Activated CD4-positive, alpha-beta T cell treated with anti-CD3 and anti-CD28 coated beads for 4 hours (primary cell): ENCODE measurements at regions not wholly inside any gene's neighbourhood (a gene's known extent, or its start where the extent isn't known, plus 50 kb on each side); places are given as distances from the start of the nearest gene placed in this dataset.
"Not testable (repeated sequence)": the region's sequence is repeated elsewhere in the genome, so short reads cannot be mapped to it uniquely, and the experiment has no call there.

Source experiments
- DNase-seq, 2 donors: peaks; one replicate each; pipeline ENCODE4 v3.0.0-alpha.2; 2020

DNA sequence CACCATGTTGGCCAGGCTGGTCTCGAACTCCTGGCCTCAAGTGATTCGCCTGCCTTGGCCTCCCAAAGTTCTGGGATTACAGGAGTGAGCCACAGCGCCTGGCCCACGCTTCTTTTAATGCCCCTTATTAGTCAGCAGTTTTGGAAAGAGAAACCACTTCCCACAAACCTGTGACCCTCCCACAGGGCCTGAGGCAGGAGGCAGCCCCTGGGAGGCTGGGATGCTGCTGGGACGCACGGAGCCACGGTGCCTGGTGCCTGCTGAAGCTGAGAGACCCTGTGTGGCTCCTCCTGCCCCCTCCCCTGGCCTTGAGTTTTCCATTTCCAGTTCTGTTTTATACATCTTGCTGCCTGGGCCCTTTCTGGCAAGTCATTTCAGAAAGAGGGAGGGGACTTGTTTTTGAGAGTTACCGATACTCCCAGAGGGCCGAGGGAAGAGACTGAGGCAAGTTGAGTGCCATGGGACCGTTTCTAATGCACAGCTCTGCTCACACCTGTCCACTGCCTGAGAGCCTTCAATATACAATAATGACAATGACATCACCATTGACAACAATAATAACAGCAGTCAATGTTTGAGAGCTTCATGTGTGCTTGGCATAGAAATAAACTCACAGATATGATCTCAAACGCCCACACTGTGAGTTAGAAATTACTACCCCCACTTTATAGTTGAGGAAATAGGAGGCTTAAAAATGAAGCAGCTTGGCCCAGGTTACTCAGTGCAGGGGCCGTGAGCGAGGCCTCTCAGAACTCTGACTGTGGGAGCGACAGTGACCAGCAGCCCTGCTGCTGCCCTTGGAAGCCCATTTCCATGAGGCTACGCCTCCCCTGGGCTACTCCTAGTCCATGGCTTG lies 78.1 kb upstream of the YWHAQ start:
- DNase-seq: no peak

DNA sequence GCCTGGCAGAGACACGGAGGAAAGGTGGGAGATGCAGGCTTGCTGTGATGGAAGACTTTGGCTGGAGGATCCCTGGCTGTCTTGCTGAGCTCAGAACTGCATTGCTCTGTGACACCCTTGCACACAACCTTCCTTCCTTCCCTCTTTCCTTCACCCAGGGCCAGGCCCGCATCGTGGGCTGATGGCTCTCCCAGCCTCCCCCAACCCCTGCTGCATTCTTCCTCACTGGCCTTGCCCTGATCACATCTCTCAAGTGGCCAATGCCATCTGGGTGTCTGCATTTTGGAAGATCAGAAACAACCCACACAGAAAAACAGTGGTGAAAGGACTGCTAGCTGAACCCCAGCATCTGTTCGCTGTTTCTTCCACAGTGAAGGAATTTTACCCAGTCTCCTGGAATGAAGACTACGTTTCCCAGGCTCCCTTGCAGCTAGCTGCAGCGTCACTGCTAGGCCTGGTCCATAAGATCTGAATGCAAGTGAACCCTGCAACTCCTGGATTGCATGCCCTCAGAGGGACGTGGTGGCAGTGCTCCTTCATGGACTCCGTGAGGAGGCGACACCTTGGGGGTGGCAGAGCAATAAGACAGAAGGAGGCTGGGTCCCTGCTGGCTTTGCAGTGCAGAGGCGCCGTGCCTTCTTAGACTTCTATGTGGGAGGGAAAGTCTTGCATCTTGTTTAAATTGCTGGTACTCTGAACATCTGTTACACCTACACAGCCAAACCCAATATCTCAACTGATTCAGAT lies 78.9 kb upstream of the YWHAQ start:
- DNase-seq: no peak

DNA sequence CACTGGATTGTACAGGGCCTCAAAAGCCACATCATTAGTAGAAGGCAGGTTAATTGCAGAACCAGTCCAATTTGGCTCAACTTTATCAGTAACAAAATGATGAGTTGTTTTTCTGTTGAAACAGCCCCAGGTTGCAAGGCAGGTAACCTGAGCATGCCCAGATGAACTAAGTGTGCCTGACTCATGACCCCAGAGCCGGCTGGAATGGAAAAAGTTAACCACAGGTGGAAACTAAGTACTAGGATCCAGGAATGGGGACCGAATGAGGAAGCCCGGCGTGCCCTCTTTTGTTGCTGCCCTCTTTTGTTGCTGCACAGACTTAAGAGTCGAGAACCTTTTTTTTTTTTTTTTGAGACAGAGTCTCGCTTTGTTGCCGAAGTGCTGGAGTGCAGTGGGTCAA lies 79.5 kb upstream of the YWHAQ start:
- DNase-seq: peak in 1 of 2 donors; percentile 14

DNA sequence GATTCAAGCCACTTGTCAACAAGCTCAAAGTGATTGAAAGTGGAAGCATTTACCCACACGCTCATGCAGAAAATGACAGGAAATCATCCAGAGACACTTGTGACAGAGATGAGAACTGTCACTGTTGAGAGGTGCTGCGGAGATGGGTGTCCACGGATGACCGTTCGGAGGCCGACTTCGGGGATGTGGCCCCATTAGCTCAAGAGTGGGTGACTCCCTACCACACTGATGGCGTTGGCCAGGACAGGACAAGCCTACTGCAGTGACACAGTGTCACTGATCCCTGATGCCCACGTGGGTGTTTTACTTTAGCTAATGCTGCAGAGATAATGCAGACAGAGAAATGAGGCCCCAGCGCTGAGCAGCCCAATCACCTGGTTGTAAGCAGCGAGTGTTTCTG lies 81.5 kb upstream of the YWHAQ start:
- peak in 1 of 2 donors; percentile 33 for DNase-seq

DNA sequence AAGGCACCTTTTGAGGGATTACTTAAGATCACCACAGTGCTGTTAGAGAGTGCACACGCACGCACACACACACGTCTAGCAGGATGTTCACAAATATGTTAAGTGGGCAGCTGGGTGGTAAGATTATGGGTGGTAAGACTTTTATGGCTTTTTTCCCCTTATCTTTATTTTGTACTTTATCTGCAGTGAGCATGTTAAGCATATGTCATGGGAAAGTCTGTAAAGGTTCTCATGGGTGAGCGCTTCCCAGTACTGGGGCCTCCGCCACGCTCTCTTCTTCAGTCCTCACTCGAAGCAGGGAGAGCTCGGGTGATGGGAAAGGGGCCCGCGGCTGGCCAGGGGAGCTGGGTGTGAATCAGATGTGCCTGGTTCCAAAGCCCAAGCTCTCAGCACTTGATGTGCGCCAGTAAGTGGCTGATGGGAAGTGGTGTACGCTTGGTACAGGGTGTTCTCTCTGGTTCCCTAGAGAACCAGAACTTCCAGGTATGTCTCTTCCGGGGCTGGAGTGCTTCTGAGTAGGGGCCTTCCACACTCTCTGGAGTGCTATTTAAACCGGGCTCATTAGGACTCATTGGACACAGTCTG lies 83.9 kb upstream of the YWHAQ start:
- DNase-seq: no peak

DNA sequence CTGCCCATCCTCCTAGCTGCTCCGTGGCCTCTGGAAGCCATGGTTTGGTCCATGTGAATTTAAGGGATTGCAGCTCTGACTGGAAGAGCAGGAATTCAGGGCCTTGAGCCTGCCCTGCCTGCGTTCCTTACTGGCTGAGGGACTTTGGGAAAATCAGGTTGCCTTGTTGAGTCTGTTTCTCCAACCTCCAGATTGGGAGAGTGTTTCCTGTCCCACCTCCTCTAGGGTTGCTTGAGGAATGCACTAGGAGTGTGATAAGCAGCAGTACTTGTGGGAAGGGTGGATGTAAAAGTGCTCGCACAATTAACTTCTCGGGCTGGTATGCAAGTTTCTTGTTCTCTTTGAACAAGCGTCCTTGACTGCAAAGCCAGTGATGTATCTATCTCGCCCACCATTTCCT lies 84.4 kb upstream of the YWHAQ start:
- no peak for DNase-seq

DNA sequence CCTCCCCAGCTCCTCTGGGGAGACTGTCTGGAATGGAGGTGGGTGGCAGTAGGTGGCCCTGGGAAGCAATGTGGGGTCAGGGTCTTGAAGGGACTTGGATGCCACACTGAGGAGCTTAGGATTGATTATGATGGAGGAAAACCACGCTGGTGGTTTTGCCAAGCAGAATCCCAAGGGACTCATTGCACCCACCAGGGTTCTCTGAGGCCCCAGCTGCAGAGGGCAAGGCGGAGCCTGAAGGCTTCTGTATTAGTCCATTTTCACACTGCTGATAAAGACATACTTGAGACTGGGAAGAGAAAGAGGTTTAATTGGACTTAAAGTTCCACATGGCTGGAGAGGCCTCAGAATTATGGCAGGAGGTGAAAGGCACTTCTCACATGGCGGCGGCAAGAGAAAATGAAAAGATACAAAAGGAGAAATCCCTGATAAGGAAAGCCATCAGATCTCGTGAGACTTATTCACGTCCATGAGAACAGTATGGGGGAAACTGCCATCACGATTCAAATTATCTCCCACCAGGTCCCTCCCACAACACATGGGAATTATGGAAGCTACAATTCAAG lies 87.2 kb upstream of the YWHAQ start:
- no peak for DNase-seq

DNA sequence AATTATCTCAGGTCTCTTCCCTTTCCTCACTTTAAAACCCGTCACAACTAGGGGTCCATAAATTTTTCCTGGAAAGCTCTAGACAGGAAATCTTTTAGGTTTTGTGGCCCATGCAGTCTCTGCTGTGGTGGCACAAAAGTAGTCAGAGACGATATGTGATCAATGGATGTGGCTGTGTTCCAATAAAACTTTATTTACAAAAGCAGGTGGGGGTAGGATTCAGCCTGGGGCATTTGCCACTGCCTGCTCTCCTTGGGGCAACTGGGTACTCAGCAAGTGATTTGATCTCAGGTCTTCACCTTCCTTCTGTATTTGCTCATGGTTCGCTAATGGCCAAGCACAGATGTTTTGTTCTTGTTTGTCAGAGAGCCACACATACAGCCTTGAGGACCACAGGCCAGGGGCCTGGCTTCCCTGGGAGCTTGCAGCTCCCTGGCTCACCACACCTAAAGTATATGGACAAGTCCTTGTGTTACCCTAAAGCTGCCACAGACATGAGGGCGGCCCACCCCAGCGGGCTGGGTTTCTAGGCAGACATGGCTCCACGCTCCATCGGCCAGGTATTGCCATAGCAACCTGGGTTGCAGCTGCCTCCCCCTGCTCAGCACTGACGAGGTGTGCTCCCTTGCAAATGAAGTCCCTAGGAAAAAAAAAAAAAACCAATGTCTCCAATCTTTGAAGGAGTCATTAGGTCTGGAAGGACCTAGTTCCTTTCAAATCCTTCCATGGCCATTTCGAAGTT lies 89.7 kb upstream of the YWHAQ start:
- no peak for DNase-seq

DNA sequence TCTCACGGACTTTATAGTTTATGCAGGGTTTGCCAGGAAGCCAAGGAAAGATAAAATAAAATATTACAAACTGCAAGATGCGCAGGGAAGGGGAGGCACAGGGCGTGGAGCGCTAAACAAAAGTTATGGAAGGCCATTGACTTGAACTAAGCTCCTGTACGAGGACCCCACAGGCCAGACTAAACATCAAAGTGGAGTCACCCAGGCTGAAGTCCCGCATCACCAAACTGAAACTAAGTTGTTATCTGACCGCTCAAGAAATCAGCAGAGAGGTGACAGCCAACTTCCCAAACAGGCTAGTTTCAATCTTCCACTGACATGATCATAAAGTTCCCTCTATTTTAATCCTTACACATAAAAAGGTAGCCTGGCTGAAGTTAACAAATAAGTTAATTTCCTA lies 90.5 kb upstream of the YWHAQ start:
- DNase-seq: no peak

DNA sequence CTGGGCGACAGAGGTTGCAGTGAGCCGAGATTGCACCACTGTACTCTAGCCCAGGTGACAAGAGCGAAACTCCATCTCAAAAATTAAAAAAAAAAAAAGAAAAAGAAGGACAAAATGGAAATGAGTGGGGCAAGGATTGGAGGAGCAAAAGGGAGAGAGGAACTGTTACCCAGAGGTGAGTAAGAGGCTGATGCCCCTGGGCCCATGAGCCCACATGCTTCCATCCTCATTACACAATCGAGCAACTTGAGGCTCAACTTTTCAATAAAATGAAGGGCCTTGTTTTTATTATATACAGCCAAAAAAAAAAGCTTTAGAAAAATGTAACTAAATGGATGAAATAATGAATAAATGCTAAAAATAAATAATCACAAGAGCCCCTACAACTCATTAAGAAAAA lies 91.7 kb upstream of the YWHAQ start:
- no peak for DNase-seq

DNA sequence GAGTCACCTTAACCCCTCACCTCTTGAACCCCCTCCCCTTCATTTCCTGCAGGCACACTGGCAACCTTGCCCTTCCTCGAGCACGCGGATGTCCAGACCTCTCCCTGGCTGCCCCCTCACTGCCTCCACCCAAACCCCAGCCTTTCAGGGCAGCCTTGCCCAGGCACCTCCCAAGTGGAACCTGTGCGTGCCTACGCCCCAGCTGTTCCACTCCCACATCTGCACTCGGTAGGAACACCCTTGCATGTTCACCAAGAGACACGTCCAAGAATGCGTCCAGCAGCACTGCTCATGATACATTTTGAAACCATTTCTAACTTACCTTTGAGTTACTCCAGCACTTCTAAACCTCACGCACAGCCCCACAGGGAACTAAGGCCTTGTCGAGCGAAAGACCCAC lies 93.8 kb upstream of the YWHAQ start:
- no peak for DNase-seq

DNA sequence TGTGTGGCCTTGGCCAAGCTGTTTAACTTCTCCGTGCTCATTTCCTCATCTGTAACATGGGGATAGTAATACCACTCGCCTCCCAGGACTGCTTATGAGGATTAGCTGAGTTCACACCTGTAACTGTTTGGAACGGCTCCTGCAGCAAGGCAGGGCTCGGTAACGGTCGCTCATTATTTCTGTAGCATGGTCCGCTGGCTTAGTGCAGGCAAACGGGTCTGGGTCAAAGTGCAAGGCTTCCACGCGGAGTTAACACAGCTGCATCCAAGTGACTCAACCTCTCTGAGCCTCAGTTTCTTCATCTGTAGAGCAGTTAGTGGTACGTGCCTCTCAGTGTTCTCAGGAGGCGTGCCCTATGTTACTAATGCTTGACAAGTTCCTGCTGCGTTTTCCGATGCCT lies 94.3 kb upstream of the YWHAQ start:
- DNase-seq: no peak

DNA sequence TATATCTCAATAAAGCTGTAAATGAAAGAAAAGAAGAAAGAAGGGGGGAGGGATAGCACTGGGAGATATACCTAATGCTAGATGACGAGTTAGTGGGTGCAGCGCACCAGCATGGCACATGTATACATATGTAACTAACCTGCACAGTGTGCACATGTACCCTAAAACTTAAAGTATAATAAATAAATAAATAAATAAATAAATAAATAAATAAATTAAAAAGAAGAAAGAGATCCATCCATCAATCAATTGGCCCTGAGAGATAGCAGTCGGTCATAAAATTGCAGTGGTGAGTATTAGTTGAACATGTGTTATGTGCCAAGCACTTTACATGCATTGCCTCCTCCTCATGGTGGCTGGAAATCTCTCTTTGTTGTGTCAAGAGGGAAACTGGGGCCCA lies 95.2 kb upstream of the YWHAQ start:
- not testable (repeated sequence) for DNase-seq

DNA sequence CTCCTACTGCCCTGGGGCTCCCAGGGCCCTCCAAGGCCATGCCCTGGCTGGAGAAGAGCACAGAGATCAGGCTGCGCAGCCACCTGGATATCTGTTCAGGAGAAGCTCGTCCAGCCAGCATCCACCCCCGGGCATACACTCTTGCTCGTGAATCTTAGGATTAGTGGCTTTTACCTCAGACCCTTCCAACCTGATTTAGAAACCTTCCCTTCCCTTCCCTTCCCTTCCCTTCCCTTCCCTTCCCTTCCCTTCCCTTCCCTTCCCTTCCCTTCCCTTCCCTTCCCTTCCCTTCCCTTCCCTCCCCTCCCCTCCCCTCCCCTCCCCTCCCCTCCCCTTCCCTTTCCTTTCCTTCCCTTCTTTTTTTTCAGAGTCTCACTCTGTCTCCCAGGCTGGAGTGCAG lies 99.7 kb upstream of the YWHAQ start:
- not testable (repeated sequence) for DNase-seq

DNA sequence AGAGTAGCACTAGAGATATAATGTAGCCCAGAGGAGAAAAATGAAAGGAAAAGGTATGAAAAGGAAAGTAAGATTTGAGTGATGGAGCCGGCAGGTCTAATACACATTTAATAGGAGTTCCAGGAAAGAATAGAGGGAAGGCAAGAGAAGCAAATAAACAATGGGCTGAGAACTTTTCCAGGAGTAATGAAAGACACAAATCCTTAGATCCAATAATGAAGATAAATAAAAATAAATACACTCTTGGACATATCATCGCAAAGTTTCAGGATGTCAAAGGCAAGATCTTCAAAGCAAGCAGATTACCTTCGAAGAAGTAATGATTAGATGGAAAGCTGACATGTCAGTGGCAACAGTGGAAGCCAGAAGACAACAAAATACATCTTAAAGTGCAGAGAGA lies 102.0 kb upstream of the YWHAQ start:
- DNase-seq: no peak

DNA sequence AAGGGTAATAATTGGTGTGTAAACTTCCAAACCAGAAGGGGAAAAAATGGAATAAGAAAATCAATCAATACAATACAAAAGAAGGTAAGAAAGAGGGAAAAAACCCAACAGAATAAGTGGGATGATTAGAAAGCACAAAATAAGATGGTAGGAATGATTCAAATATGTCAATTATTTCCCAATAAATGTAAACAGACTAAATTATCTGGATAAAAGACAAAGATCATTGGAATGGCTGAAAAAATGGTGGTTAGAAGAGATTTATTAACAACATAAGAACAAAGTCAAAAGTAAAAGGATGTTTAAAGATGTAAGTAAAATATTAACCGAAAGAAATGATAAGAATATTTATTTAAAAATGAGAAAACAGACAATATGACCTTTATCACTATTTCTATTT lies 103.5 kb upstream of the YWHAQ start:
- DNase-seq: no peak

DNA sequence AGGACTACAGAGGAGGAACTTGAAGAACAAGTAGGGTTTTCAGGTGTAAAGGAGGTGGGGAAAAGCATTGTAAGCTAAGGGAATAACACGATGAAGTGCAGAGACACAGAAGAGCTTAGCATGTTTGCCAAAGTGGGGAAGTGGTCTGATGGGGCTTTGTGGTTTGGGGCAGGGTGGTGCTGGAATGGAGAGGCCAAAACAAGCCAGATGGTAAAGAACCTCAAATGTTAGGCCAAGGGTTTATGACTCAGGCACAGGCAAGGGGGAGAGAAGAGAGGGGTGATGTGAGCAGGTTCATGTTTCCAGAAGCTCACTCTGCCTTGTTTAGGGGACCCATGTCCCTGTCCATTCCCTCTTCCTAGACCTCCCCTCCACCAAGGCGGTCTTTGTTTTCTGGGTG lies 104.5 kb upstream of the YWHAQ start:
- DNase-seq: no peak

DNA sequence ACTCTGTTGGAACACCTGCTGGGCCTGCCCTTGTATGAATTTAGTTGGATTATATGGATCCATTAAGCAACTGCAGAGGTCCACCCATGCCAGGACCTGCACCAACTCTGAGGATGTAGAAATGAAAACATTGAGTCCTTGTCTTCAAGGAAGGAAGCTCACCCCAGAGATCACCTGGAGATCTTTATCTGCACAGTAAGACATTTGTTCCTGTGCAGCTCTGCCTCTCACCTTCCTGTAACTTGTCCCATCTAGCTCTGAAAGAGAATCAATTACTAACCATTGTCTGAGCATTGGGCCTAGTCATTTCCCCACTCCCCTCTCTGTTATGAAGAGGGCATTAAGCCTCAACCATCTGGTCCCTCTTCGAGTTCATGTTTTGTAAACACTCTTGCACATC lies 105.2 kb upstream of the YWHAQ start:
- no peak for DNase-seq

DNA sequence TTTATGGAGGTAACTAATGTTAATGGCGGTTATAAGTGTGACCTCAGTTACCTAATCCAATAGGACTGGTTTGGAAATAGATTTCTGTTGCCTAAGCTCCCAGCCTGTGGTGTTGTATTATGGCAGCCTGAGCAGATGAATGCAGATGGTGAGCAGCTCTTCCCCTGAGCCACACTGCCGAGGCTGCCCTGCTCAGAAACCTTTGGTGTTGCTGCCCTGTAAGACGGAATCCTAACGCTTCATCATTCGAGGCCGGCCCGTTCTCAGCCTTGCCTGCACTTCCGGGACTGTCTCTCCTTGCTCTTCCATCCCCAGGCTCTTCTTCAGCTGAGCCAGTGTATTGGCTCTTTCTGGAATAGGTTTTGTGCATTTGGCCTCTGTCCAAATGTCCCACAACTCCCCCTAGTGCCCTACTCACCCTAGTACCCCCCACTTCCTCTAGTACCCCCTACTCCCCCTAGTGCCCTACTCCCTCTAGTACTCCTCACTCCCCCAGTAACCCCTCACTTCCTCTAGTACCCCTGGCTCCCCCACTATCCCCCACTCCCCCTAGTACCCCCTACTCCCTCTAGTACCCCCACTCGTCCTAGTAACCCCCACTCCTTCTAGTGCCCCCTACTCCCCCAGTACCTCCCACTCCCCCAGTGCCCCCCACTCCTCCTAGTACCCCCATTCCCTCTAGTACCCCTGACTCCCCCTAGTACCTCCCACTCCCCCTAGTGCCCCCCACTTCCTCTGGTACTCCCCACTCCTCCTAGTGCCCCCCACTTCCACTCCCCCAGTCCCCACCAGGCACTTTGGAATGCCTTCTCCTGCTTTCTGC lies 106.0 kb upstream of the TAF1B start:
- no peak for DNase-seq

DNA sequence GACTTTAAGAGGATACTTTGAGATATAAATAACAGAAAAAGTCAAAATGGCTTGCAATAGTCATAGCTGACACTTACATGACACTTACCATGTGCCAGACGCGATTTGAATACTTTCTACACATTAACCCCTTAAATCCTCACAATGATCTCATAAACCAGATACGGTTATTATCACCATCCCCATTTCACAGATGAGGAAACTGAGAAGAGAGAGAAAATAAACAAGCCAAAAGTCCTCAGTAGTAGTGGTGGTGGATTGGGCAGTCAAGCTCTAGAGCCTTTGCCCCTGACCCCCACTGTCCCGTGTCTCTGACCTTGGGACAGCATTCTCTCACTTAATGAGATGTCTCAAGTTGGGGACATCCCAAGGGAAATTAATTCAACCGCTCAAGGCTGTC lies 105.2 kb upstream of the TAF1B start:
- DNase-seq: no peak

DNA sequence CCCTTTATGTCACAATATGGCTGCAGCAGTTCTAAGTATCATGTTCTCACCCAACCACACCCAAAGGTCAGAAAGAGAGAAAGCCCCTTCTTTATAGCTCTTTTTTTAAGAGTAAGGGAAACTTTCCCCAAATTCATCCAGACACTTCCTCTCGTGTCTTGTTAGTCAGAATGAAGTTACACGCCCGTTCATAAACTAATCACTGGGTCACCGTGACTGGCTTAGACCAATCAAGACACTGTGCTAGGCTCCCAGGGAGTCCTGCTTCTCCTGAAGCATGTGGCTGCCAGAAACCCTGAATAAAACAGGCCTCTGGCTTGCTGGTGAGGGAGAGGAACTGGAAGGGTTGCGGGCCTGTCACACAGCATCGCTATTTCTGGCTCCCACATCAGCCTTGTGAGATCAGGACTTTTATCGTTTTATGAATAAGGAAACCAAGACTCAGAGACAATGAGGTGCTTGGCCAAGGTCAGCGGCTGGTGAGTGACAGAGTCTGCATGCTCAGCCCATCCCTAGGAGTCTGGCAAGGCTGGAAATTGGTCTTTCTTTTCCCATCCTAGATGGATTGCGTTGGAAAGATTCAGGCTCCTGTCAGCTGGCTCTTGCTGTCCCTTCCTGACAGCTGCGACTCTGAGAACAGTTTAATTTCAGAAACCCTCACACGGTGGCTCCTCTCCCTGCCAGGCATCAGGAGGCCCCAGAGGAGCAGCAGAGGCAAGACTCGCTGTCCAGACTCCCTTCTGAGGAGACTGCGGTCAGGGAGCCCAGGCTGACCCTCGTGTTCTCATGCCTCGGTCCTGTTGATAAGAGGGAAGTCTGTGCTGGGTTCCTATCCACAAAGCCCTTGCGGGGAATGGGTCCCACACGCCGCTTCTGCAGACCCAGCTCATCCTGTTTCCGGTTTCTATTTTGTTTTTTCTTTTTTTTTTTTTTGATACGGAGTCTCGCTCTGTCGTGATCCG lies 104.5 kb upstream of the TAF1B start:
- peak in 1 of 2 donors; percentile 14 for DNase-seq
